ENCODE measurements at regions not wholly inside any gene's neighbourhood (a gene's known extent, or its start where the extent isn't known, plus 50 kb on each side); places are given as distances from the start of the nearest gene placed in this dataset.

- ATAC-seq, result no peak
- intact Hi-C loops (cut with DNase I), result no loop called here
- Histone ChIP-seq H3K4me1 (no peaks in the 10 kb centered on the region), H3K9me3 (no peaks in the 10 kb centered on the region), H3K27ac (no peak overlapping the region), H3K27me3 (no peaks in the 10 kb centered on the region), H3K36me3 (no peaks in the 10 kb centered on the region), H3K4me3 (no peak overlapping the region)
- WGBS (ENCODE audit: insufficient coverage, low coverage, low lambda C conversion rate, missing lambda C conversion rate), result 57% methylated on average over 6 of the region's 10 CpGs
- no peak for DNase-seq
- TF ChIP-seq CTCF (IDR thresholded peaks at IDR 0.05) (no peak), POLR2A (IDR thresholded peaks at IDR 0.05) (no peak)
Observed at GRCh38 chr3:197353867-197354567, 55.6 kb upstream of the DLG1 start.

- WGBS (ENCODE audit: insufficient coverage, low coverage, low lambda C conversion rate, missing lambda C conversion rate), result 38% methylated on average over 5 of the region's 8 CpGs
- intact Hi-C loops (cut with DNase I), result no loop called here
- TF ChIP-seq CTCF (IDR thresholded peaks at IDR 0.05) (no peak), POLR2A (IDR thresholded peaks at IDR 0.05) (no peak)
- H3K27me3 ChIP-seq, result no peaks in the 10 kb centered on the region
- no peaks in the 10 kb centered on the region for H3K36me3 ChIP-seq
- ATAC-seq (no peak), DNase-seq (no peak)
- H3K4me3 ChIP-seq, result no peak overlapping the region
- H3K4me1 ChIP-seq, result no peaks in the 10 kb centered on the region
- H3K9me3 ChIP-seq, result no peaks in the 10 kb centered on the region
- no peak overlapping the region for H3K27ac ChIP-seq
Observed at GRCh38 chr3:197353001-197353866, 54.8 kb upstream of the DLG1 start.

GRCh38 chr3:197352382-197352781 is 54.0 kb upstream of the DLG1 start:
- DNase-seq, result peak in 1 of 3 donors; percentile 58
- Histone ChIP-seq H3K27me3 (no peaks in the 10 kb centered on the region), H3K4me3 (no peak overlapping the region), H3K9me3 (no peaks in the 10 kb centered on the region), H3K36me3 (no peaks in the 10 kb centered on the region), H3K4me1 (no peaks in the 10 kb centered on the region), H3K27ac (no peak overlapping the region)
- intact Hi-C loops (cut with DNase I), result no loop called here
- 50% methylated on average over 5 of the region's 5 CpGs for WGBS (ENCODE audit: insufficient coverage, low coverage, low lambda C conversion rate, missing lambda C conversion rate)
- ATAC-seq, result peak in 2 of 4 donors; percentile 29 to 73
- TF ChIP-seq POLR2A (IDR thresholded peaks at IDR 0.05) (no peak), CTCF (IDR thresholded peaks at IDR 0.05) (no peak)

GRCh38 chr3:197350446-197350845 is 52.0 kb upstream of the DLG1 start:
- no peak for ATAC-seq
- Histone ChIP-seq H3K9me3 (no peaks in the 10 kb centered on the region), H3K27me3 (no peaks in the 10 kb centered on the region), H3K4me3 (no peak overlapping the region), H3K27ac (no peak overlapping the region), H3K36me3 (no peaks in the 10 kb centered on the region), H3K4me1 (no peaks in the 10 kb centered on the region)
- intact Hi-C loops (cut with DNase I), result no loop called here
- no peak for DNase-seq
- TF ChIP-seq POLR2A (IDR thresholded peaks at IDR 0.05) (no peak), CTCF (IDR thresholded peaks at IDR 0.05) (no peak)
- 91% methylated on average over 13 of the region's 13 CpGs for WGBS (ENCODE audit: insufficient coverage, low coverage, low lambda C conversion rate, missing lambda C conversion rate)
